Daoy (cell line): ENCODE measurements at regions not wholly inside any gene's neighbourhood (a gene's known extent, or its start where the extent isn't known, plus 50 kb on each side); places are given as distances from the start of the nearest gene placed in this dataset.
A peak's percentile ranks its signal among the peaks of the same experiment; 100 is the strongest.

Experiments used
- DNase-seq: peaks from one replicate; pipeline ENCODE4 v3.0.0-alpha.2; 2015; ENCODE audit warnings: low read depth

- DNase-seq: no peak
These were observed 149.8 kb upstream of the TBL1X start for GRCh38 chrX:9315086-9315485.

GRCh38 chrX:9316096-9316495 is 148.8 kb upstream of the TBL1X start:
- no peak for DNase-seq

GRCh38 chrX:9317176-9317575 is 147.7 kb upstream of the TBL1X start:
- no peak for DNase-seq

DNA sequence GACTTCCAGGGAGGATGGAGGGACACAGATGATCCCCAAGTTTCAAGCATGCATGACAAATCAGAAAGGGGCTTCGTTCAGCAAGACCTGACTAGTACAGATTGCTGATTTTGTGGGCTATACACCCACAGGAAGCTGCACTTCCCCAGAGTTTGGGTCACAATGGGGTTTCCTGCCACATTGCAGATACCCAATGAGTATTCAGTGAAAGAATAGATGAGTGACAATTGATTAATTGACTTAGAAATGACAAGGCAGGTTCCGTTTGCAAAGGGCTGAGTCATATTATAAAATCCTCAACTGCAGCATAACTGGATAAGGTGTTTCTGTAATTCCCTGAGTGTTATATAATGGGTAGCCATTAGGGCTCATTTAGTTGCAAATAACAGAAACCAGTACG is 146.6 kb upstream of the TBL1X start:
- no peak for DNase-seq

- no peak for DNase-seq
These were observed 146.1 kb upstream of the TBL1X start for GRCh38 chrX:9318766-9319165.

GRCh38 chrX:9320940-9321339 is 143.9 kb upstream of the TBL1X start:
- peak; percentile 11 for DNase-seq

DNA sequence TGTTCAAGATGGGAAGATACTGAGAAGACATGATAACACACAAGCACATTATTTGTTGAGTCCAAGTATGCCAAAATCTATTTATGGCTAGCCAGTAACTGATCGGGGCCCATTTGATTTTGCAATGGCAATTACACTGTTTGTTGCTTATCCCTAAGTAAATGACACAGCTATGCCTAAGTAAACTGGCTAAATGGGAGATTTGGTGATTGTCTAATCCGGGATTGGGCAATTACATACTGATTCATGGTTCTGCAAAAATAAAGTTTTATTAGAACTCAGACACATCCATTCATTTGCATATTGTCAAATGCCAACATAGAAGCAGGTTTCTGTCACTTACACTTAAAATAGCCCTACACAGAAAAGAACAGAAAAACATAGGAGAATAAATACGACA is 140.2 kb upstream of the TBL1X start:
- no peak for DNase-seq

DNA sequence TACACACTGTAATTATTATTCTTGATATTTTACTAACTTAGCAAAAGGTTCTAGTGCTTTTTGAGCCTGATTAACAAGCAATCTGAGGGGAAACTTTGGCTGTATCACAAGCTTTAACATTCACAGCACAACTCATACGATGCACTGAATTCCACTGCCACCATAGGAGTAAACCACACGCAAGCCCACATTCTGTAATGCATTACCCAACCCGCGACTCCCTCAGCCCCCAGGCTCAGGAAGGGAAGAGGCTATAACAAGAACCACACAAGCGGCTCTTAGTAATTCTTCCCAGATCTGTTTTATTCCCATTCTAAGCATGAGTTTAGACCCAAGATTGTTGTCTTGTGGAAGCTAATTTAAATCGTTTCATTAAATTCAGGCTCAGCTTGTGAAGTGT is 138.5 kb upstream of the TBL1X start:
- peak; percentile 31 for DNase-seq

- DNase-seq: no peak
These were observed 137.6 kb upstream of the TBL1X start for GRCh38 chrX:9327086-9327746.

DNA sequence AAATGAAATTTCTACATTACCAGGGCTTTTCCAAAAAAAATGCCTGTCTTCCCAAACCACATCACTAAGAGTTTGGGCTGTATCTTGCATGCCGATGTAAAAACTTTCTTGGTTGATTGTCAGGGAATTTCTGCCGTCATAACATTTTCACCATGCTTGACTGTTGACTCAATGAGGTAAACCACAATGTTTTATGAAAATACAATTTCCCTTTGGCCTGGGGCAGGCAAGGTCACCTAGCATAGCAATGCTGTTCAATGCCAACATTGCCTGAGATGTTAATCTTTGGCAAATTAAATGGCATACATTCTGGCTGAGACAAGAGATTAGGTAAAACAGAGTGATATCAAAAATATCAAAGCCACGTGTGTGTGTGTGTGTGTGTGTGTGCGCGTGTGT is 137.1 kb upstream of the TBL1X start:
- DNase-seq: peak; percentile 70

DNA sequence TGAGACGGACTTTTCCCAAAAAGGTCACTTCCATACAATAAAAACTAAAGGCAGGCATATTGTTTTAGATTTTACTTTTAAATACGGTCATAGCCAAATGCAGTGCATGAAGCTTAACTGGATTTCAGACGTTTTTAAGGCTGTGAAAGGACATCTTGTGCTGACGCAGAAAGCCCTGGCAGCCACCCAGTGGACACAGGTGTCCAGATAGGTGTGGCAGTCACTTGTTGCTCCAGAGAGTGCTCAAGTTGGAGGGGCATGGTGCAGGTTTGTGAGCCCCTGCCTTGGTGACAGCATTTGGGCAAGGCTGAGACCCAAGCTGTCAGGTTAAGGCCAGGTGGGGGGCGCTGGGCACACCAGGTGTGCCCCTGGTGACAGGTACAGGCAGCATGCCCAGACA is 135.8 kb upstream of the TBL1X start:
- DNase-seq: no peak

DNA sequence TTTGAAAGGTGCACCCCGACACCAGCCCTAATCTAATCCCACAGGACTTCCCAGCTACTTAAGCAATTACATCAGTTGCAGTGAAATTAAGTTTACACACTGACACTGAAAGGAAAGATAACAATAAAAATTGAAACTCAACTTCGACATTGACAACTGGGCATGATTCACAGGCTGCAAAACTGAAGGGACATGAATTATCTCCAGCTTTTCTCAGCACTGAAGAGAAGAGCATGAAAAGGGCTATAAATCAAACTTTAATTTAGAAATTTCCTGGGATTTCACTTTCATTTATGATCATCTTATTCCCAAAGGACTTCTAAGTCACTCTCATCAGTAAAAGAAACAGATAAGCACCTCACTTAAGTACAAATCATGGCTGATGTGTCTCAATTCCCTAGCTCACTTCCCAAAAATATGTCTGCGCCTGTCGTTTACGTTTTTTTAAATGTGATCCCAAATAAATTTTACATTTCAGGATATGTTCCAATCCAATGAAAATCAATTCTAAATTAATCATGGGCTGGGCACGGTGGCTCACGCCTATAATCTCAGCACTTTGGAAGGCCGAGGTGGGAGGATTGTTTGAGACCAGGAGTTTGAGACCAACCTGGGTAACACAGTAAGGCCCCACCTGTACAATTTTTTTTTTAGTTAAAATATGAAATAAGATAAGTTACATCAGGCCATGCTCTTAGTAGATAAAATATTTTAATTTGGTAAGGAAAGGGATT is 134.4 kb upstream of the TBL1X start:
- DNase-seq: no peak

DNA sequence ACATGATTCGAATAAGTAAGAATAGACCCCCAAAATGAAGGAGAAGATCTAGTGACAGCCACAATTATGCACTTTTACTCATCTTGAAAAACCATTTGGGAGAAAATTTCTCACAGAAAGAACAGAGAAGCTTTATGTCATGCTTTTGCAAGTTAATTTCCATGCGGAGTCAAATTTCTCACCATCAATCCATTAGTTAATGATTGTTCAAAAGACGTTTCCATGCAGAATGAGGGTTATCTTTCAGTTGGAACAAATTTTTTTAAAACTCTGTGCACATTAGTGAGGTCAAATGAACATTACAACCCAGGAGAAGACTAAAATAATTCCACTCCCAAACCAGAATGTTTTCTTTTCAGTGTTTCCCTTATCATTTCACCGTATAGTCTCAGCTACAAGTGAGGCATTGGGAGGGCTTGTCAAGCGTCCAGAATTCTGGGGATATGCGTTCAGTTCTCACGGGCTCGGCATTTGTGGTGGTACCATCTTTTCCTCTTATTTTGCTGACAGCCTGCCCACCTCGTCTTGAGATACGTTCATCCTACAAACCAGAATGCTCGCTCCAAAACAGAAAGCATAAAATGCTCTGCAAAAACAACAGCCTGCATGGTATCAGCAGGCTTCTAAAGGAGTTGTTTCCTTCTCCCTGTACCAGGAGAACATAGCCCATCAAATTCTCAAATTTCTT is 130.8 kb upstream of the TBL1X start:
- DNase-seq: no peak

DNA sequence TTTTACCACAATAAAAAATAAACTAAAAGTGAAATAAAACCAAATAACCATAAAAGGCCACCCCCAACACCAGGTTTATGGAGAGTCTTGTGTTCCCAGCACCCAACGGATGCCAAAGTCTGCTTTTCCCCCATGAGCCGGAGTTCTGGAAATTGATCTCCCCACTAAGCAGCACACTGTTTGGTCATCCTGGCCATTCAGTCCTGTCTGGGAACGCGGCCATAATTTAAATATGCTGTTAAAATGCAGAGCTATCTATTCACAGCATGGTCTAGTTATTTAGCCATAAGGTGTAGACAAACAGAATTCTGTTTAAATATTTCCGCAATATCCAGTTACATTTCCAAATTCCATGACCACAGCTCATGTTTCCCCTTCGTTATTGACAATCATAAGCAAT is 129.6 kb upstream of the TBL1X start:
- no peak for DNase-seq

- DNase-seq: no peak
These were observed 128.4 kb upstream of the TBL1X start for GRCh38 chrX:9336456-9336855.

GRCh38 chrX:9337046-9337445 is 127.8 kb upstream of the TBL1X start:
- no peak for DNase-seq

GRCh38 chrX:9338986-9339385 is 125.9 kb upstream of the TBL1X start:
- no peak for DNase-seq

DNA sequence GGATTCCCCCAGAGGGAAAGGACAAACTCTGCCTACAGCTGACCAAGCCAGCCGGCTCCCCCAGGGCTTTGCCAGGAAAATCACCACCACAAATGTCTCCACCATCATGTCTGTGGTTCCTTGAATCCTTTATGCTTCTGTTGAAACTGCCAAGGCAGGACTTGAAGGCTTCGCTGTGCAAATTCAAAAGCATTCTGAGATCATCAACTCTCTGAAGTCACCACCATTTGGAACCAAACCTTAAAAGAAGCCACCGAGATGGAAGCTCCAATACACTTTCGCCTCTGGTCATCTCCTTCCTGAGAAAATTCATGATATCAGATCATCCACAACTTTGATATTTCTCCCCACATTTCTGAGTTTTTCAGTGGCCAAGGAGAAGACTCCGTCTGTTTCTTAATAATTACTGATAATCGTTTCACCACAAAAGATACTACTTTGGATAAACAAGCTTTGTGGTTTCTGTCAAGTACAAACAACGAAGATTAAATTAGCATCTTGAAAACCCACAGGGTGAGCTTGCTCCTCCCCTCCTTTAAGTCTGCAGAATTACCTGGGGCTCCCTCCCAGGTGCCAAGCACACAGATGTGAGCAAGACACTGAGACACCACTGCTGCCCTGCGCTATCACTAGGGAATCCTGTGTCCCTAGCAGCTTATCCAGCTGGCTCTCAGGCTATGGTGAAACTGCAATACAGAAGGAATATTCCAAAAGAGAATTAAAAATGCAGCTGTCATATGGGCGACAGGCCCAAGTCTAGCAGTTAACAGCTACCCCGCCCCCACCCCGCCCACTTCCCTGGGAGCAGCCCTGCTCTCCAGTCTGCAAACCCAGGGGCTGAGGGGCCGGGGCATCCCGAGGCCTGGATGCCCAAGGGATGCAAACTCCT is 125.0 kb upstream of the TBL1X start:
- DNase-seq: no peak

GRCh38 chrX:9340598-9341290 is 124.1 kb upstream of the TBL1X start:
- no peak for DNase-seq

DNA sequence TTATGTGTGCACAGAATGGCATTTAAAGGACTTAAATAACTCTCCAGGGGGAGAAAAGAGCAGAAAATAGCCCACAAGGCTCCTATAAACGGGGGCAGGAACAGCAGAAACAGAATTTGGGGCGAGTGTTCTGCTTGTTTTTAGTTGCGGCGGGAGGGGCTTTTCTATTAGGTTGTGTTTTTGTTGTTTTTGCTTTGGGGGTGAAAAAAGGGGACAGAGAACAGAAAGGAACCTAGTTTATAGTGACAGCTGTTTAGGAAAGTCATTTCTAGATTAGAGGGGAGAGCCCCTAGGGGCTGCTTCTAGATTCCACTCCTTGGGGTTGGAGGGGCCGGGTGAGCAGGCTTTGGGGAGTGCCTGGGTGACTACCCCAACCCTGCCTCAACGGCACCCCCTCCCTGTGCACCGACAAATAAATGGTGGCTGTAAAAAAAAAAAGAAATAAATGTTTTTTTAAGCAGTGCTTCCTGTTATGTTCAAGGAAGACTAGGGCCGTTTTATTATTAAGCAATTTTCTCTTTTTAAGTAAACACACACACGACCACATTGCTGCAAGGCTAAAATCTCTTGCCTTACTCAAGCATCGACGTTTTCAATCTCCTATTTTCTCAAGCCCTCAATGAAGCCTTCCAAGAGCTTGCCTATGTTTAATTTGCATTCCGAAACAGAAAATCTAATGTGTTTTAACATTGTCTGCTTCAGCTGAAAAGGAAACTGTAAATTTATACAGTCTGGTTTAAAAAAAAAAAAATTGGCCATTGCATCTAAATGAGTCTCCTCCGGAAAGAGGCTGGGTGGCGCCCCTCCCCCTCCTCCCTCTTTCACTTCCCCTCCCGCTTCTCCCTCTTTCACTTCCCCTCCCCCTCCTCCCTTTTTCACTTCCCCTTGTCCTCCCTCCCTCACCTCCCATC is 123.3 kb upstream of the TBL1X start:
- peak; percentile 35 for DNase-seq
